HG03378 (cell line): ENCODE measurements at regions not wholly inside any gene's neighbourhood (a gene's known extent, or its start where the extent isn't known, plus 50 kb on each side); places are given as distances from the start of the nearest gene placed in this dataset.

ENCODE experiments used
- ATAC-seq: cut with Tn5 transposase; IDR thresholded peaks from one replicate; pipeline ENCODE4 v1.9.1; 2021; ENCODE audit warnings: mild to moderate bottlenecking, moderate library complexity; ENCODE audit not compliant: unreplicated experiment

DNA sequence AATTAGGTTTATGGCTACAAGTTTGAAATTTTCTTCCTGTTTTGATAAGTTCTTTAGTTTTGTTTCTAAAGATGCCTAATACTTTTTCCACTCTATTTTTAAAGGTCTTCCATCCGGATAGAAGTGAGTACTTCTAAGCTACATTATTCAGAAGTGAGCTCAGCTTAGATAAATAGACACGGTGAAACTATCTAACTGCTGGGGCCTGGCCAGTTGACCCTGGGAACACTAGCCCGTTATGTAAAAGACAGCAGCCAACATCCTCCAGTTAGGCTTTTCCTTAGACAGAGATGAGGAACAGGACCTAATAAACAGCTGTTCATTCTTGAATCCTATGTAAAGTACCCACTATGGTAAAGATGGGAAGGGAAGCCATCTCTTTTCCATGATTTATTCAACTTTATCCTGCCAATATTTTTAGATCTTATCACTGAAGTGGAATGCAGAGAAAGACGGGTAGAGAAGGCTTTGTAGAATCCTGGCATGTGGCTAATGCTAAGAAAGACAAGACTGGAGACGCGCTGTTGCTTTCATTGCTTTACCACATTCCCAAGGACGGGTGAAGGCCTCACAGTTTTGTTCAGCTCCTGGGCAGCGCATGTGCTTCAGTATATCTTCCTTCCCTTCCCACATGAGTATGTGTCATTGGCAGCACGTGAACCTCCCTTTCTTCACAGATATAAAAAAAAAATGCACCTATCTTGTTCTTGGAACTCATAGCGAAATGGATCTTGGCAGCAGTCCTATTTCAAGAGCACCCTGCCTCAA lies 340.0 kb upstream of the MEOX2 start:
- no peak for ATAC-seq

DNA sequence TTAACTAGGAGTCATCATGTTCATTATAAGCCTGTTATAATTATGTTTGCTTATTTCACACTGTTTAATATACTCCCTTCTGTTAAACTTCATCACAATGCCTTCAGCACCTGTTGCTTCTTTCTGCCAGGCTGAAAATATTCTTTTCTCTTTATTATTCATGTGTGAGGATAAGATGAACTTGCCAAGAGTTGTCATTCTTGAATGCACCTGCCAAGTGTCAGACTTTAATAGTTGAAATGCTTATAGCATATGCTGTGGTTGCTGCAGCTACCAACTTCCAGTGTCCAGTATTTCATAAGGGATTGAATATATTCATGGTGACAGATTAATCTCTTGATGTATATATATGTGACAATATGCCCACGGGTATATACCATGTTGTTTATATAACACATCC lies 339.2 kb upstream of the MEOX2 start:
- no peak for ATAC-seq

DNA sequence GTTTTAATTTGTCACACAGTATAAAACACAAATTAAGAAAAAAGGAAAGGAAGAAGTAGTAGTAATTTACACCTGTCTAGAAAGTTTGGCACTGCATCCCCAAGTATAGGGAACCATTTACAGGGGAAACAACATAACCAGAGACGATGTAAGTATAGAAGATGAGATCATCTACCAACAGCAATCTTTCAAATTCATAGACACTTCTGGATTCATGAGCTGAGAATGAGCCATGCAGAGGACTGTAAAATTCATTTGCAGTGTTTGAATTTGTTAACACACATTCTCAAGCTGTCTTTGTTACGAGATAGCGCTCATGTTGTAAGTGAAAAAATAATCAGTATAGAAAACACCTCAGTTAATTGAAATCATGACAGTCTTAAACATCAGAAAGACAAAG lies 337.0 kb upstream of the MEOX2 start:
- ATAC-seq: no peak

DNA sequence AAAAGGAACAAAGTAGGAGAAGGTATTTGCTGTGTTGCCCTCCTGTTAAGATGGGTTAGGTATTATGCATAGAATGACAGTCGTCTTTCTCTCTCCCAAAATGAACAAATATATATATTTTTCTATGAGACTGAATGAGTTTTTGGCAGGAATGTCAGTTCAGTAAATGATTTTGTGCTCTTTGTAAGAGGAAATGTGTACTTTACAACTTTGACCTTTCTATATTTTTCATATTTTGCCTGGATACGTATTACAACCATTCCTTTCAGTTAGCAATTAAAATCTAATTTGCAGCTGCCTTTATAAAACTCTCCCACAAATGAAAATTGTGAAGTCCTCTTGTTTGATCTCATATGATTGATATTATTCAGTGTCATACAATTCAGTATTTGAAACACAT lies 336.6 kb upstream of the MEOX2 start:
- no peak for ATAC-seq

DNA sequence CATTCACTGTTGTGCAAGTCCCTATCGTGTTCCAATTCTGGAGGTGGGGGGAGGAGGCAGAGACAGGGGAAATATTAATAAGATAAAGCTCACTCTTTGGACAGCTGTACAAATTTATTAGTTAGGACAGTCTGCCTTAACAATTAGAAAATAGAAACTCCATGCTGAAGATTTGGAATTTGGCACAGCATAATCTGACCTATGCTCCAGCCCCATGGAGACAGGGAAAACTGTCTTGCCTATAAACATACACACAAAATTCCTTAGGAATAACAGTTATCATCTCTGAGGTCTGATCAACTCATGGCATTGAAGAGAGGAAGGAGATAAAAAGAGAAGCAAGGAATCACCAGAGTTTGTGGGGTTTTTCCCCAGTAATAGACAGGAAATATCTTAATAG lies 335.4 kb upstream of the MEOX2 start:
- ATAC-seq: no peak

DNA sequence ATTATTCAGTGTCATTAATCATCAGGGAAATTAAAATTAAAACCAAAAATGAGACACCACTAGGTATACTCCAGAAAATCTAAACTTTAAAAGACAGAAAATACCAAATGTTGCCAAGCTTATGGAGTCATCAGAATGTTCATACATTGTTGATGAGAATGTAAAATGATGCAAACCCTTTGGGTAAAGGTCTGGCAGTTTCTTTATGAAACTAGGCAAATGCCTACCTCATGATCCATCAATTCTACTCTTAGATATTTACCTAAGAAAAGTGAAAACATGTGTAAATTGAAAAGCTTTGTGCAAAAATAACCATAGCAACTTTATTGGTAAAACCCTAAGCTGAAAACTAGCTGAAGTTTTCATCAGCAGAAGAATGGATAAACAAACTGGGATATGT lies 329.5 kb upstream of the MEOX2 start:
- ATAC-seq: no peak

DNA sequence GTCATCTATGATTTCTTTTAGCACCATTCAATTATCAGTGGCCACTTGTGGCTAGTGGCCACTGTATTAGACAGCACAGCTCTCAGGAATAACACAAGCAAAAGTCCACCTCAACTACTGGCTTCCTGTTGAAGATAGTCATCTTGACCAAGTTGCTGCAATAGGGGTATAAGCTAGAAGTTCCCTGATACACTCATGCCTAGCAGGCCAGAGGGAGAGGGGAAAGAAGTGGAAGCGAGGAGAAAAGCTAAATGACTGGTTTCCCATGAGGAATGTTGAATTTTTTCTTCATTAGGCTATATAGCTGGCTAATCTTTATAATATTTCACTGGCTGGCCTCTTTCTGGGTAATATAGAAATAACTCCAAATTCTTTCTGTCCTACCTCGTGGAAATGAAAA lies 327.5 kb upstream of the MEOX2 start:
- ATAC-seq: no peak

DNA sequence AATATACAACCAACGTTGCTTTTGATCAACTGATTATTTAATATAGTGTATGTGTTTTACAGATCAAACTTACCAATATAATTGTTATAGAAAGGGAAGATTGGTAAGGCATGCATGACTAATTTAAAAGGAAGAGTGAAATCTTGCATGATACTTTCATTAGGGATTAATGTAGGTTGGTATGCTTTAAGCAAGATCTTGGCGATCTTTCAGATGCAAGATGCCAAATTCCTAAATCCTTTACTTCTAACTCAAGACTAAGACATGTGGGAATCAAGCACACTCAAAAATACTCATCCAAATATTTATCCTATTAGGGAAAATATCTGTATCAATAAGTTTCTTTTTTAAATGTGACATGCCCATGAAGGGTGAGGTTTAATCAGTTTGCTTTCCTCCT lies 321.4 kb upstream of the MEOX2 start:
- ATAC-seq: no peak

DNA sequence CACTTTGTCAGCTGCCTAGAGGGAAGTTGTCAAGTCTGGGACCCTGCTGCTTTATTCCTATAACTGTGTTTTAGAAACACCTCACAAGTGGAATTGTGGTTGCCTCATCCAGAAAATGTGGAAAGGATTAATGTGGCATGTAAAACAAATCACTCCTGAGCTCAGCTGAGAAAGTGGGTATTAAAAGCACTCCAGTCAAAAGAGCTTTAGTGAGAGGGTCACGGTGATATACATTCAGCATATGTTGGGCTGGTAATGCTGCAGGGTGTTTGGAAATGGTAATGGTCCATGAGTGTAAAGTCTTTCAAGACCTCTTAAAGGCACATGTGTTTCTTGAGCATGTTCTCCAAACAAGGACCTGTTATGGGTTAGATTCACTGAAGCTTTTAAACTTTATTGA lies 318.2 kb upstream of the MEOX2 start:
- ATAC-seq: no peak

DNA sequence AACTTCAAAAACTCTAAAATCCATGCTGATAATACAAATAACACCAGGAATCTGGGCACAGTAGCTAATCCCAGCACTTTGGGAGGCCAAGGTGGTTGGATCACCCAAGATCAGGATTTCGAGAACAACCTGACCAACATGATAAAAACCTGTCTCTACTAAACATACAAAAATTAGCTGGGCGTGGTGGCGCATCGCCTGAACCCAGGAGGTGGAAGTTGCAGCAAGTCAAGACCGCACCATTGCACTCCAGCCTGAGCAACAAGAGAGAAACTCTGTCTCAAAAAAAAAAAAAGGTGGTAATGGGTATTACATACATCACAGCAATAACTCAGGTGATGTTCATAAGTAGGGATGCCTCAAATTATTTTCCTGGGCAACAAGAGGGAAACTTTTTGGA lies 315.0 kb upstream of the MEOX2 start:
- ATAC-seq: no peak

DNA sequence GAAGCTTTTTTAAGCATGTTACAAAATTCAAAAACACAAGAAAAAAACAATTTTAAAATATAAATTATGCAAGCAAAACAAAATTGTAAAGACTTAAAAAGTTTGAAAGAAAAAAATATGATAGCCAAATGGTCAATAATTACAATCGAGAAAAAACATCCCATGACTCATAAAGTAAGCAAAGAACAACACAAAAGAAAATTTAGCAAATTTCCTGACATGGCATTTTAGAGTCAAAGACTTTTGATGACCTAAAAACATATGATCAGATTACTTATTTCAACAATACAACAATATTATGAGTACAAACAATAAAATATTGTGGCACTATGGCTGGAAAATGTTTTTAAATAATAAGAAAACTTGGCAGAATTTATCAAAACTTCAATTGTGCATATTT lies 312.1 kb upstream of the MEOX2 start:
- ATAC-seq: no peak

DNA sequence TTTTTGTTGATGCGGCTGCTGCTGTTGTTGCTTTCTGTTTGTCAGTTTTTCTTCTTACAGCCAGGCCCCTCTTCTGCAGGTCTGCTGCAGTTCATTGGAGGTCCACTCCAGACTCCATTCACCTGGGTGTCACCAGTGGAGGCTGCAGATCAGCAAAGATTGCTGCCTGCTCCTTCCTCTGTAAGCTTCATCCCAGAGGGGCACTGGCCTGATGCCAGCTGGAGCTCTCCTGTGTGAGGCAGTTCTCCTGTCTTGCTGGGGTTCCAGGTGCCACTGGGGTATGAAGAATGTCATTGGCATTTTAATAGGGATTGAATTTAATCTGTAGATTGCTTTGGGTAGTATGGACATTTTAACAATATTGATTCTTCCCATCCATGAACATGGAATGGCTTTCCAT lies 308.5 kb upstream of the MEOX2 start:
- no peak for ATAC-seq

DNA sequence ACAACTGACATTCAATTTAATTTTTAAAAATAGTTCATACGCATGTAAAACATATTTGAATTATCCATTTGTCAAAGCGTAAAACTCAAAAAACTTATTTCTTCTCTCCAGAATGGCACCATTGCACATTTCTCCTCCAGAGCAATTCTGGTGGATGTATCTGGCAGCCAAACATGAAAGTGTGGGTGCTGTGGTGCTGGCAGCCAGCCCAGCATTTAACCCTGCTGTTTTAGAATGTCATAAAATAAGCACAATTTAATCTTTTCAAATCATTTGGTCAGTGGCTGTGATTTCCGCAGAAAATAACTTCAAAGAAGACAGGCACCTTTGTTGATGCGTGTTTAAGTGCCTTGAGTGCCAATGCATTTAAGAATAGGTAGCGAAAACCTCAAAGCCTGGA lies 302.7 kb upstream of the MEOX2 start:
- no peak for ATAC-seq

DNA sequence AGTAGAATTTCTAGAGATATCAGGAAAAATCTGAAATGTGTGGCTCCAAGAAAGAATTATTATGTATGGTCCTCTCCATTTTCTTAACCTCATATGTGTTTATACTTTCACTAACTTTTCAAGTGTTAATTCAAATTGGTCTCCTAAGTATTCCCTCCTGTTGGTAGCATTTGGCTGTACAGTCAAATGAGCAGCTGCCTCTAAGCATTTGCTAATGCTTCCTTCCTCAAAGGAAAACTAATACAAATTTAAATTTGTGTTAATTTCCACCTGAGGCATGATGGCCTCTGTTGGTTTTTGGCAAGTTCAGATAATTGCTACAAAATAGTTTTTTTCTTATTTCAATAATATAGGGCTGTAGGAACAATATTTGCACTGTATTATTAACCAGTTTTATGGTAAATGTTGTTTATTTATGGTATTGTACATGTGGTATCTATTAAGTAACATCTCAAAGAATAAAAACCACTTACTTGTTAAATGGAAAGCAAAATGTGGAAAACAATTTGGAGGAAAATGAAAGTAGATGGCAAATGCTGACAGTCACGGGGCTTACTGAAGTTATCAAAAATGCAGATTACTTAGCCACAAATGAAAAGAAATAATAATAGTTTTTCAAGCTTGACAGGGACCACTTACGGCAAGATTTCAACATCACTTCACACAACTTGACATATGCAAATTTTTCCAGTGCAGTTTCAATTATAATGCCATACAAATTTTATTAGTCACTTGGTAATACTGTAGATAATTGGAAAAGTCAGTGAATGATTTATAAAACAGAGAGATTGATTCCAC lies 299.3 kb upstream of the MEOX2 start:
- no peak for ATAC-seq

DNA sequence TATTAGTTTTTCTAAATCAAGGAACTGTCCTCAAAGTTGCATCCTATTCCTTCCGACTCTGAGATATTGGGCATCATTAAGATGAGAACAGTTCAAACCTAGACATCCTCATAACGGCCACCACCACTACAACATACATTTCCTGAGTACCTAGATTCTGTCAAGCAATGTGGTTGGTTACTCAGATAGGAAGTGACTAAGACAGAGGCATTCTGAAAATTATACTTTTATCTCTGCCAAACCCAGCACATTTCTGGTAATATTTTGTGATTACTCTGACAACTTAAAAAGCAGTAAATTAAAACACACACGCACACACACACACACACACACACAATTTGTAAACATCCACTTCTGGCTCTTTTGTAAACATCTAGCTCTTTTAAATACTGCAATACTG lies 291.2 kb upstream of the MEOX2 start:
- no peak for ATAC-seq

DNA sequence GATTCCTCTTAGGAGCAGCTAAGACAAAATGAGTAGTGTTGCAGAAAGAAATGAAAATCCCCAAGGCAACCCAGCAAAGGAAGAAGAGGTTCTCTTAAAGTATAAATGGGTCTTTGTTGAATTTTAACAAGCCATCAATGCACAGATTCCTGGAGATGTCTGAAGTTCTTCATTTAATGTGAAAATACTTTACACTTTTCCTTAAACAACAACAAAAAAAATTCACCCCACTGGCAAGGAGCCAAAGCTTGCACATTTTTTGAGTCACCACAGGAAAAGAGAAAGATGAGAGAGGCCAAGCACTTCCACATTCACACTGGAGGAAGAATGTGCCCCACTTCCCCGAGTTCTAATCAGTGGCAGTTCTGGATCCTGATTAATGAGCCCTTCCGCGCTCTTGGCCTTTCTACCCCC lies 286.4 kb upstream of the MEOX2 start:
- ATAC-seq: no peak

DNA sequence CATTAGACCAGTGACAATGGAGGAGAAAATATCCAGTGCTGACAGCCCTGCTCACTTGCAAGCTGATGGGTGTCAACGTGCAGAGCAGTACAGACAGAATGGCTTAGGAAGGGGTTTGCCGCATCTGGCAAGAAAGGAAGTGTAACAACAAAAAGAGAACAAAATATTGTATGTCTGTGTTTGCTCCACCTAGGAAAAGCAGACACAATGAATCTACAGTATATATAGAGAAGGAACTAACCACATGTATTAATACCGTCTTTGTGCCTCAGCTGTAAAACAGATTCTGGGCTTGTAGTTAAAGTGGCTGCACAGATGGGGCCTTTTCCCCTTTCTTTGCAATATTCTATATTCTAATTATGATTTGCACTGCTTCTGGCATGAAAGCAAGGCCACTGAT lies 281.1 kb upstream of the MEOX2 start:
- ATAC-seq: no peak

DNA sequence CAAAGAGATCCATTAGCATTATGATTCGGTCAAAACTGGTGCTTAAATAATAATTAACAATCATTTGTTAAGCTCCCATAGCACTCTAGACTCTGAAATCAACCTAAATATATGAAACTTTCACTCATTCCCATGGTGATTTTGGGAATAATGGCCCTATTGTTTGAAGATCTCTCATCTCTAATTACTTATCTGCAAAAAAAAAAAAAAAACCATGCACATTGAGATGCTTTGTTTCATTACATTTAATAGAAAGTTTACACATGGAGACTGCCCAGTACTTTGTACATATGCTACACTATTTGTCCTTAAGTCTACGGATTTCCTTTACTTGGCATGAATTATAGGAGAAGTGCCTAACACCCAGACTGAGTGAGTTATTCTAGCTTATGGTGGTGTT lies 280.6 kb upstream of the MEOX2 start:
- ATAC-seq: no peak

DNA sequence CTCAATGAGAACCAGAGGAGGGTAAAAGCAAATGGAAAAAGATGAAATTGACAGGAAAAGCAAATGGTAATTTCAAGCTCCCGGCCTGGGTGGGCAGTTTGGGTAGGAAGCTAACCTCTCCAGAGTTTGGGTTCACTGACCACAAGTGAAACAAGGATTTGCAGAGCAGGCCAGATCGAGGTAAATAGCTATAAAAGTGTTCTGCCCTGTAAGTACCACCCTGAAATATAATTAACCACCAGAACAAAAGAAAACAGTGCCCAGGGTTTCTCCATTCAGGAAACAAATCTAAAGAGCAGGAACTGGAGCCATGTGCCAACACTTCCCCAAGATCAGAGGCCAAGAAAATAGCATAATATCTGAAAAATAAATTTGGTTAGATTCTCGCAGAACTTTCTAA lies 276.7 kb upstream of the MEOX2 start:
- ATAC-seq: no peak

DNA sequence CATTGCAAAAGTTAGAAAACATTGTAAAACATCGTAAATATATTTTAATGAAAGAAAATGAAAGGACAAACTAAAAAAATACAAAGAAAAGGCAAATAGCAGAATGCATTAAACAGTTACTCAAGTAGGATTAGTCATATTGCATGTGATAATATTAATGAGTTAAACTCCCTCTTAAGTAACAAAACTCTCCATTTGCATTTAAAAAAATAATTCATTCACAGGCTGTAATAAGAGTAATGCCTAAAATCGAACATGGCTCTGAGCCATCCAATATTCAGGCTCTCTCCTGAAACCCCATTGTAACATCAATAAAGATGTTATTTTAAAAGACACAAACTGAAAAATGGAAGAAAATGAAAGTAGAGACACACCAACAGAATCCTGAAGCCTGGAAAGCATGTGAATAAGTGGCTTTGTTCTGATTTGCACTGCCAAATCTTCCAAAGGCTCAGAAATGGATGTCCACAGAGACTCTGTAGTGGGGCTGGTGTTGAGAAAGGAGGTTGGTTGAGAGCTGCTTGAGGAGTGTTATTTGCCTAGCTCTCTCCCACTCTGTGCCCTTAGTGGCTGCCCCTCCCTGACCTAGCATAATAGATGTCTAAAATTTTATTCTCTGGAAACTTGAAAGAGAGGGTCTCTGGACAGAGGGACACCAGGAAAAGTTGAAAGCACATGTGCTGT lies 268.3 kb upstream of the MEOX2 start:
- ATAC-seq: no peak

DNA sequence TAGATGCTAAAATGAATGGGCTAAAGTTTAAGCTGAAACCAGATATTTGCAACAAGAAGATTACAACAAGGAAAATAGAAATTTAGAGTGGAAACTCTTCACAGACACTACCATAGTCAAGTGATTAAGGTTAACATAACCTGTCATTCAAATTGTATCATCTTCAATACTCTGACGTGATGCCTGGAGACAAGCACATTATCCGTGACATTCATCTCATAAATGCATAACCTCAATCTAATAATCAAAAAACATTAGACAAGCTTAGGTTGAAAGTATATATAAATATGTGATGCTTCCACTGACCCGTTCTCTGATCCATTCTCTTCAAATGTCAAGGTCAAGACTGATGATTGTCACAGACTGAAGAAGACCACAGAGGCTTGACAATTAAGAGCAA lies 263.8 kb upstream of the MEOX2 start:
- ATAC-seq: no peak

DNA sequence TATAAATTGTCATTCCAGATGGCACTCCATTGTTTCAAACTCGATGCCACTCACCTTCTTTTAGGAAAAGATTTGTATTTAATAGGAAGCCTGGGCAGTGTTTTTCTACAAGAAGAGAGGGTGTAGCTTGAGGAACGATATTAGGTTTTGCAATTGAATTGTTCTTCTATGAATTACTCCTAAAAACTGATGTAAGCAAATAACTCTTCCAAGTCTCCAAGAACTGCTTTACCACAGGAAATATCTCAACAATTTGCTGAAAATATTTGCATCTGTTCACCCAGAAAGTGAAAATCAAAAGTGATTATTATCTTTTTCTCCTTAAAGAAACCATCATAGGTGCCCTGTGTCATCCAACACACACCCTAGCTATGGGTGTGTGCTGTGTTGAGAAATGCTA lies 261.3 kb upstream of the MEOX2 start:
- ATAC-seq: no peak
